Right ventricle myocardium superior (tissue), 1 donor: ENCODE measurements at regions not wholly inside any gene's neighbourhood (a gene's known extent, or its start where the extent isn't known, plus 50 kb on each side); places are given as distances from the start of the nearest gene placed in this dataset.
A peak's percentile ranks its signal among the peaks of the same experiment; 100 is the strongest.

Experiments
- ATAC-seq: fragments of 200-7000 bp; cut with Tn5 transposase; one replicate; pipeline ENCODE4 v1.9.1; 2020; ENCODE audit warnings: mild to moderate bottlenecking; ENCODE audit not compliant: poor library complexity
- DNase-seq: peaks from one replicate; pipeline ENCODE4 v3.0.0-alpha.2; 2020
- intact Hi-C: fragments of 100-400 bp; cut with DNase I; formaldehyde crosslinking; loops from one replicate; pipeline ENCODE4 v1.11.2; 2022
- donor health status: DM: no; HTN: yes; CAD: no; lungs with severe emphysema.

DNA sequence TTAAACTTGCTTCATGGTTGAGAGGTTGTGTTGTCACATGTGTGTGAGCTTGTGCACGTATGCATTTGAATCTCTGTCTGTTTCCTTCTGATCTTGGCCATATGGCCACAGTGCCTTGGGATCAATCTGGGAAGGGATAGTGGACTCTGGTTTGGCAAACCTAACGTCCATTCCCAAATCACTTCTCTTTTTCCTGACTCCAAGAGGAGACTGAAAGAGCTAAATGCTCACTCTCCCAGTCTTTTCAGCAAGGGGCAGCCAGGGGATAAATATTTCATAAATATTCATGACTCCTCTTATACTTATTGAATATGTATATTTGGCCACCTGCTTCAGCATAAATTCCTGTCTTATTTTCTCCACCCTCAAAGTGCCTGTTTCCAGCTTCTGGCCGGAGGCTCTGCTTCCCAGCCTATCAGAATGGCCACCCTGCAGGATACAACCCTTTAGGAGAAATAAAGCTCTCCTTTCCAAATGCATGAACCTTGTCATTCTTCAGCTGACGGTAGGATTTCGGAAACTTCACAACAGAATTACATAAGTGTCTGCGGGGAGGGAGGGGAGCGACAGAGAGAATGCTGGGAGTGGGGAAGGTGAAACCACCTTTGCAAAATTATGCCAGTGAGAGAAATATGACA lies 112.2 kb upstream of the COPS8 start:
- intact Hi-C loops: no loop called here
- ATAC-seq (no peak), DNase-seq (no peak)

DNA sequence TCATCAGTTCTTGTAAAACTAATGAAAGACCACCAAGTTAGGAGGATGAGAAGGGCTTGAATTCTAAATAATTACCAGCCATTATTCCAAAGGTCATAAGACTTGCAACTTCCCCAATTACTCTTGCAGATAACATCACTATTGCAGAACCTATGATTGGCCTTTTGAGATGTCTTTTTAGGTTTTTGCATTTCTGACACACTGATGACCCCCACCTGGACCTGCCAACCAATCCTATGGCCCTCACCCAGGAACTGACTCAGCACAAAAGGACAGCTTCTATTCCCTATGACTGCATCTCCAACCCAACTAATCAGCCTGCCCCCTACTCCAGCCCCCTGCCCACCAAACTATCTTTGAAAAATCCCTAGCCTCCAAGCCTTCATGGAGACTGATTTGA lies 111.5 kb upstream of the COPS8 start:
- DNase-seq (no peak), ATAC-seq (no peak)
- intact Hi-C loops: no loop called here

DNA sequence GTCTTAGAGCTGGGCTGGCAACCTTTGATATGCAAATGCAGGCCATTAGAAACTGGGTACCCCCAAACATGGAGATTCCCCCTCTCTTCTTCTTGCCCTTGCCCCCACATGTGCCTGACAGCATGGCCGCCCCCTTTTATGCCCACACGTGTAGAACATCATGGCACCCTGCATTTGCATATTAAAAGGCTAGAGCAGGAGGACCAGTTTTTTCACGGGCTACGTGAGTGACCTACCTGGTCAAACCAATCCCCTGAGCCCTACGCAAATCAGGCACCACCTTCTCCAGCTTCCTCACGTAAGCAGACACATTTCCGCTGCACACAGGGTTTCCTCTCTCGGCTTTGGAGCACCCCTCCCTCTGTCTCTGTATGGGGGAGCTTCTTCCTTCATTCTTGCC lies 110.9 kb upstream of the COPS8 start:
- no peak for ATAC-seq
- DNase-seq: no peak
- intact Hi-C loops: no loop called here

DNA sequence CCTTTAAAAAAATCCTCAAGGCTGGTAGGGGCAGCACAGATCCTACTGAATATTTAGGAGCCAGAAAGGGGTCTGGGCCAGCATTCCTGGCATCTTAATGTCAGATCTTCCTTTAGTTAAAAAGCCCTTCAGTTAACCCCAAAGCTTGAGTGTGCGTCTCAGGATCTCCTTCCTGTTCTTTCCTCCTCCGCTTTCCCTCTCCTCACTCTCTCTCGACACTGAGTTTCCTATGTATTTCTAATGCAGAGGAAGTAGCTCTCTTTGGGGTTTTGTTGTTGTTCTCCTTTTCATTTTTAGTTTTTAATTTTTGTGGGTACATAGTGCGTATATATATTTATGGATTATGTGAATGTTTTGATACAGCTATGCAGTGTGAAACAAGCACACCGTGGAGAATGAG lies 109.9 kb upstream of the COPS8 start:
- ATAC-seq: no peak
- intact Hi-C loops: no loop called here
- DNase-seq: no peak

DNA sequence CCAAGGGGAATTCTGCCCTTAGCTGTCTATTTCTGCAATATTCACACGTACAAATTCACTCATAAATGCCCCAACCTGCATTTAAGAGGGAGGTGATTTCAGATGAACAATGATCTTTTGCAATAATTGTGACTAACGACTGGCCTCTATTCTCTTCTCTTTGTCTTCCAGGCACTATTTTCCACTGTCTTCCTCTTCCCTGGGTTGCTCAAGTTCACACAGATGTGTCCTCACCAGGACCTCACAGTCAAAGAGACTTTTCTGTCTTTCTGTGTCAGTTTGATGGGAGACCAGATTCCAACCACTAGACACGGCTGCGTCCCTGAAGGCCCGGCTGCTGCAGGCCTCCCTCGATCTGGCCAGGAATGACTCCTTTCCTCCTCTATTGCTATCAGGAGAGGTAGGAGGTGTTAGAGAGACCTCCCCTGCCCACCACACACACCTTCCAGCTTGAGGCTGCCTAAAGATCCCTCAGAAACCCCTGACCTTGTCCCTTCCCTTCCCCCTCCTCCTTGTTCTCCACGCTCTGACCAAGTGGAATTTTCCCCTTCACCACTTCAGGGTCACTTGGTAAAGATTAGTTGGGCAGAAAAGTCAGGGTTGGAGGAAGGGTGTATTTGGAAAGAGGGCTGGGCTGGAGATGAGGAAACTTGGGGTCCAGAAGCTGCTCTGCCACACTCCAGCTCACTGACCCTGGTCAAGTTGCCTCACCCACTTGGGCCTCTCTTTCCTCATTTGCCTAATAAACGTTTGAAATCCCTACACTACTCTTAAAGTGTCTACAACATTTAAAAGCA lies 109.2 kb upstream of the COPS8 start:
- peak; percentile 3 for ATAC-seq

DNA sequence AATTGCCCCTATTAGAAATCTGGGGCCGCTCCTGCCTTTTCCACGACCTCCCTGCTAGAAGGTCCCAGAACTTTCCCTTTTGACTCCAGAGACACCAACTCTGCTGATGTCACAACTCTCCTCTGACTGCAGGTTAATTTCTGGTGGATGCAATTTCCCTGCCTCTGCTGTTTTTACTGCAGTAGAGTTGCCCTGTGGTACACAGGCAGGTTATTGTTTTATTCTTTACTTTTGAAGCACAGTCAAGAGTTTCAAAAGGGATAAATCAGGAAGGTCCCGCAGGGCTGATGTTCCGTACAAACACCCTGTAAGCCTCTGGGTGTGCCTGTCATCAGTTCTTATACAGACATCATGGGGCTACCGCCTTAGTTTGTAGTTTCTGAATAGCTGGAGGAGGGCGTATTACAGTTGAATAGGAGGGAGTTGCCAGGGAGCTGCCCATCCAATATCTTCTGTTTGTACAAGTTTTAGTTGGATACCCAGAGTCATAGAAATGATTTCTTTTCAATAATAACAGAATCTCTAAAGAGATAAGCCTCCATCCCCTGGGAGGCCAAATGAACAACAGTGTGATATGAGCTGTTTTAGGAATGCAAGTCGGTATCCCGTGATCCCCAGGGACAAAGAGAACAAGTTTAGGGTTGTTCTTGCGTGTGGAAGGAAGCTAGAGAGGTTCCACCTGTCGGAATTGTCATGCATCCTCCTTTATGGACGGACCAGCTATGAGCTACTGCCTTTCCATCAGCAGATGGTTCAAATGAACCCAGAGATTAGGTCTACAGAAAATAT lies 108.4 kb upstream of the COPS8 start:
- DNase-seq: peak; percentile 44
- intact Hi-C loops: no loop called here
- ATAC-seq: peak; percentile 78

More for the DNA sequence above, 109.2 kb upstream of the COPS8 start:
- intact Hi-C loops: no loop called here
- no peak for DNase-seq

DNA sequence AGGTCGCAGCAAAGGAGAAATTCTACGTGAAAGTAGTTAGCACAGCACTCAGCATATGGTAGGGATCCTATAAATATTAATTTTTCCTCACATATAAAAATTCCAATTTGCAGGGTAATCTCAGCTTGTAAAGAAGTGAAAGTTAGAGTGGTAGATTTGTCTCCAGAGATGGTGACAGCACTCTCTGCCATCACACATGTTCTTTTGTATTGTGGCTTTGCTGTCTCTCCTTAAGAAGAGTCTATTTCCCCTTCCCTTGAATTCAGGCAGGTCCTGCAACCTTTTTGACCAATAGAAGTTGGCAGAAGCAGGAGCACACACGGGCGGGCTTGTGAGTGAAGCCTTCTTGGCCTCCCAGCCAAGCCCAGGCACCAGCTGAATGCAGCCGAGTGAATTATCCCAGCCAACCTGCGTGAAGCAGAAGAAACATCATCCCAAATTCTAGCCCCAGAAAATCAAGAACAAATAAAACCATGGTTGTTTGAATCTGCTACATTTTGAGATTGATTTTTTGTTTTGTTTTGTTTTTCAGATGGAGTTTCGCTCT lies 107.8 kb upstream of the COPS8 start:
- DNase-seq (peak; percentile 55), ATAC-seq (peak; percentile 11)
- intact Hi-C loops: no loop called here

DNA sequence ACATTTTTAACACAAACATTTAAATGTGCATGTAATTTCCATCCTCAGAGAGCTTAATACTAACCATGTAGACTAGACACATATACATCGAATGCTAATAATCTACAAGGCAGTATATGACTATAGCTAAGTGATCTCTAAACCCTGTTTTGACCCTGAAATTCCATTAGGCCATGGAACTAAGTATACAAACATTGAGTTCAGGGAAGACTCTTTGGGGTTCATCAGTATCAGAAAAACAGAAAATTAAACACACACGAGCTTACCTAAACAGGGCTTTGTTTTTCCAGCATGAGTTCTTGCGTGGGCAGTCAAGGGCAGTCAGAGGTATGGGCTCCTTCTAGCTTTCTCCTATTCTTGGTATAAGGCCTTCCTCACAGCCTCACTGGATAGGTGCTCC lies 106.0 kb upstream of the COPS8 start:
- ATAC-seq (no peak), DNase-seq (no peak)
- intact Hi-C loops: no loop called here

DNA sequence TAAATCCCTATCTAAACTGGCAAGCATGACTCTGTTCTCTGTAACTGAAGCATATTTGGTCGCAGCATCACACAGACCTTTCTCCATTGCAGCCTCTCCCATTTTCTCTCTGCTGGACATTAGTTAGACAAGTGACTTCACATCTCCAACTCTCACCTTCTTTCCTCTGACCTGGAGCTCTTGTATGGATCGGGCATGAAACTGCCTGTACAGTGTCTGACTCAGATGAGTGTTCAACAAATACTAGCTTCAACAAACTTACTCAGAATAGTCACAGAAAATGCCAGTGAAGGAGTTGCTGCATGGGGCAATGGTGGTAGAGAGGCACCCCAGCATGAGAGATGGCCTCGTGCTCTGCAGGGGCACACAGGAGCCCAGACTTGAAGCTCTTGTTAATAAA lies 104.7 kb upstream of the COPS8 start:
- ATAC-seq (no peak), DNase-seq (no peak)
- intact Hi-C loops: no loop called here

DNA sequence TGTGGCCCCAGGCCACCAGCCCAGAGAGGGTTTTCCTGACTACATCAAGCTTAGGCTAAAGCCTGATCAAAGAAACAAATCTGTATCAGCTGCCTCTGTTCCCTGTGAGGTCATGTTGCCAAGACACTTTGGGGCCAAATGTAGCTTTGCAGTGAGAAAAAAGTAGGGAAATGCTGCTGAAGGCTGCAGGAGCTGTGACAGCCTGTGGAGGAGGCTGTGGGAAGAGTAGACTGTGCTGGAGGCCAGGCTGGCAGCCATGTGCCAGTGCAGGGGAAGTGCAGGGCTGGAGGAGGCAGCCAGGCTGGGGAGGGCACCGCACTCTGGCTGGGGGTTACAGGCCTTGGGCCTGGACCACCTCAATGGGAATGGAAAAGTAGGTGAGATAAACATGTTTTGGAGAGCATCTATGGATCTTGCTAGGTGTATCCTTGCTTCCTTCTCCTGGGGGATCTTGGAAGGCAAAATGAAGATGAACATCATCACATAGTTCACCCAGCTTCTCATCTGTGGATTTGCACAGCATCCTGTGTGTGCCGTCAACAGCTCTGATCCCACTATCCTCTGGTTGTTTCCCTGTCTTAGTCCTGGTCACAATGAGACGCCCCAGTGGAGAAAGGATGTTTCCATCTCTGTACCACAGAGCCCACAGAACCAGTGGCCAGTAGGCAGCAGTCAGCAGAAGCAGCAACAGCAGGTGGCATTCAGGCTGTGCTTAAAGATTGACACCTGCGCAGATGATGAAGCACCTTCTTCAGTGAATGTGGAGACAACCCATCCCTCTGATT lies 103.8 kb upstream of the COPS8 start:
- DNase-seq (no peak), ATAC-seq (no peak)
- intact Hi-C loops: no loop called here

DNA sequence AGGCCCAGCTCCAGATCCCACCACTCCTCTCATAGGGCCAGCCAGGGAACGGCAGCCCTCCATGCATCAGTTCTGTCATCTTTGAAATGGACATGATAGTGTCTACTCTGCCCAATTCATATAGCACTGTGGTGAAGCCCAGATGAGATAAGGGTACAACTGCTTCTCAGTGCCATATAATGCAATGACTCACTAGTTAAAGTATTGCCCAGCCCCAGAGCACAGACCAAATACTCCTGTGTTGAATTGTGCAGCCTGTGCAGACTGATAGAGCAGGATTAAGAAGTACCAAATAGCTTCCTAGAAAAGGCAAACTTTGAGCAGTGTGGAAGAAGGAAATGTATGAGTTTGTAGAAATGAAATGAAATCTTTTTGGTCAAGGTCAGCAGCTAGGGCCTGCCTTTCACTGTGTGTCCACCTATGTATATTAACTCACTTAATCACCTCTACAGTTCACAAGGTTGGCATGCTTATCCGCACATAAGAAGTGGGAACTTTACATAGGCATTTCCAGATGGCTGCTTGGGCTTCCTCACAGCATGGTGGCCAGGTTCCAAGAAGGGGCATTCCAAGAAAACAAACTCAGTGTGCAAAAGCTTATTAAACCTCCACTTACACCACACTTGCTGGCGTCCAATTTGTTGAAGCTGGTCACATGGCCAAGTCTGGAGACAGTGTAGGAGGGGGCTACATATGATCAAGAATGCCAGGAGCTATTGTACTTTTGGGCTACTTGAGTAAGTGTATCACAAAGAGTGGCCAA lies 102.8 kb upstream of the COPS8 start:
- intact Hi-C loops: no loop called here
- no peak for DNase-seq
- ATAC-seq: no peak

DNA sequence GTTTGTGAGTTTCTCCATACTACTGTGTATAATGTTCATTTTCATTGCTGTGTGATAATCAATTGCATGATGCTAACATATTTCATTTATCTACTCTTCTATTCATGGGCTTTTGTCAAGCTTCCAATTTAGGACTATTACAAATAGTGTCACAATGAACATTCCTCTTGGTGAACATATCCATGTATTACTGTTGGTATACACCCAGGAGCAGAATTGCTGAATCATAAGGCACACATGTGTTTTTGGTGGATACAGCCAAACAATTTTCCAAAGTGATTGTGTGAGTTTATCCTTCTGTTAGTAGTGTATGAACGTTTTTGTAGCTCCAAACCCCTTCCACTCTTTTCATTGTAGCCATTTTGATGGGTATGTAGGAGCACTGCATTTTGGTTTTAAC lies 101.6 kb upstream of the COPS8 start:
- intact Hi-C loops: no loop called here
- DNase-seq (no peak), ATAC-seq (no peak)

DNA sequence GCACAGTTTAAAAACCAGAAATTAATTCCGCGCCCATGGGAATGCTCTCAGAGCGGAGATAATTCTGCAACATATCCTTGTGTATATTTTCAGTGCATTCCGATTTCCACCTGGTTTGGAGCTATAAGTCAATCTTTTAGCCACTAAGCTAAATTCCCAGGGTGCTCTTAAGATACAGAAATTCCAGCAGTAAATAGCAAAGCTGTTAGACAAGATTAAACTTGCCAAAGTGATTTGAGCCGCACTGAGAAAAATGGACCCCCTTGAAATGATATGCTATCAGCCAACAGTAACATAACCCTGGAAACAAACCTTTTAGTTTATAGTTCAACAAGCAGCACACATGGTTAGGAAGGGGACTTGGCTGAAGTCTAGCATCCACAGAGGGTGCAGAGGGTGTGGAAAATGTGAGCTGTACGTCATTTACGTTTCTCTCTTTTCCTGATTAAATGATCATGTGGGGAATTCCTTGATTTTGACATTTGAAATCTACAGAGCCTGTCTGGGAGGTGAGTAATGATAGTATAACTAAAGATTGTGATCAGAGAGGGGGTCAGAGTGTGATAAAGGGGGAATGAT lies 99.8 kb upstream of the COPS8 start:
- intact Hi-C loops: no loop called here
- no peak for DNase-seq
- no peak for ATAC-seq

DNA sequence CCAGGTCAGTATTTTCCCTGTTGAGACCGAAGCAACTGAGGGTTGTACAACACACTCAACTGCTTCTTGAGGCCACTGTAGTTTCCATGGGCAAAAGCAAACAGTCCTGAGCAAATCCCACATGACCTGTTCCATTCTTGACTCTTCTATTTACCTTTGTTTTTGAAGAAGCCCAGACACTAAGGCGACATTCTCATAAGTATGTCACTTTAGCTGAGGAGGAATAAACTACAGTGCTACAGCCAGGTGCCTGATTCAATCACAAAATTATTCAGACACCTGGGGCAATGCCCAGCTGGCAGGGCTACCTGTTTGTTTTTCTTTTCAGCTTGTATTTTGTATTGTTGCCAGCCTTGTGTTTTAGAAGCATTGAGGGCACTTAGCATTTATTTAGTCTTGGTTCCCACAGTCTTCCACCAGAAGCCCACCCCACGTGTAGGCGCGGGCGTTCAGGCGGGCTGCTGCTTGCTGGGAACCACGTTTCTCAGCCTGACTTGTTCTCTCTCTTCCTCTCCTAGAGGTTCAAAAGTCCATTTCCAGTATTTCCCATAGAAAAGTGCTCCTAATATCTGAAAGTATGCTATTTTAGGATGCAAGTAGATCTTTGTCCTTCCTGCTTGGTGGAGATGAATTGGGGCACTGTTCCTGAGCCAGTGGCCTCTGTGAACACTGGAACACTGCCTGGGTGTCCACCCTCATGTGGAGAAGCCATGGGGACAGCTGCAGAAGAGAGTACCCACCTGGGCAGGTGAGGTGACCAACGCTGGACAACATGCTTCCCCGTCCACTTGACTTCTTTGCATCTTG lies 99.0 kb upstream of the COPS8 start:
- DNase-seq (no peak), ATAC-seq (no peak)
- intact Hi-C loops: no loop called here

DNA sequence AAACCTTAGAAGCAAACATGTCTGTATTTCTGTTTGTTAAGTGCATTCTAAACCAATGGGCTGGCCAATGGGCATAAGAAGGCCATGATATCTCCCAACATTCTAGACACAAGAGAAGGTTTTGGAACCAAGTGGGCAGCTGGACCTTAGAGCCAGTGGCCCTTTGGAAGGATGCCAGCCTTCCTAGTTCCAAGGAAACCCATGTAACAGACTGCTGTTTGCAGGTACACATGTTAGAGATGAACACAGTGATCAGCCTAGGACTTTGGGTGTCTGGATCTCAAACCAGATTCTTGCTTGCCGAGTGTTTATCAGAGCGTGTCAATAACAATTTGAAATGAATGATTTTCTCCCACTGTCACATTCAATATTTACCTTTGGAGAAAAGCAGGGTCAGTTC lies 97.5 kb upstream of the COPS8 start:
- ATAC-seq (no peak), DNase-seq (no peak)
- intact Hi-C loops: no loop called here

DNA sequence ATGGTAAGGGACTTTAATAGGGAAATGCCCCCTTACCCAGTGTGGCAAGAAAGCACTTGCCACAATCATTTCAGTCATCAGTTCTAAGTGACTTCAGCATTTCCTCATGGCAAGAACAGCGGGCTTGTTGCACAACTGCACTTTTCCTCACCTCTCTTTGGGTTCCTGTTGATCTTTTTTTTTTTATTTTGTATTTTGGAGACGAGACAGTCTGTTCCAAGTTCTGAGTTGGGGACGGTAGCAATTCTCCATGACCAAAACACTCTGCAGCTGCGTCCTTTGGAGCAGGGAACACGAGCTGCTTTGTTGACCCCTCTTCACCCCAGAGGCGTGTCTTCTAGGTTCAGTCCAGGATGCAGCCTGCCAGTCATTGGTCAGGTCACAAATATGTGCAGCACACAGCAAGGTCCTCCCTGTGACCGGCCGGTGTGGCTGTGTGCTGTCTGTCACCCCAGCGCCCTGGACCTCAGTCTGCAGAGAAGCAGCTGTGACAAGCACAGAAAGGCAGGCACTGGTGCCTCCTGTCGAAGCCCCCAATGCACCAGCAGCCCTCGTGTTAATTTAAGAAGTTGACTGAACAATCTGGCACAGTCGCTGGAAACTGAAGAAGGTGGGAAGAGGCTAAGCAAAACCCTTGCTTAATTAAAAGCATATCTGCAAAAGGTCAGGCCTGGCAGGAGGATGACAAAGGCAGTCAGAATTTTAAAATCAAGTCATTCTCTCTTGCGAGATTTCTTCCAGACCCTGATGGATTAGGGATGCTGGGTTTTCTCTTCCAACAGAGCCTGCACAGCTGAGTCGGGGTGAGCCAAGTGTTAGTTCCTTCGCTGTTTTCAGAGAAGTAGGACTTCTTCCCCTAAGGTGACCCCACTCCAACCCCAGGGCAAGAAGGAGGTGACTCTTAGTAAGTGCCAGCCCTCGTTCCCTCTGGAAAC lies 96.7 kb upstream of the COPS8 start:
- ATAC-seq (peak; percentile 90), DNase-seq (peak; percentile 73)
- intact Hi-C loops: no loop called here
